H9 (cell line): ENCODE measurements at regions not wholly inside any gene's neighbourhood (a gene's known extent, or its start where the extent isn't known, plus 50 kb on each side); places are given as distances from the start of the nearest gene placed in this dataset.

Source experiments
- DNase-seq: peaks from one replicate; pipeline ENCODE4 v3.0.0-alpha.2; 2017
- H2AFZ ChIP-seq: one replicate; pipeline ENCODE4 v1.6.1; 2013; ENCODE audit warnings: mild to moderate bottlenecking, low read length, control low read depth, moderate library complexity
- H2AK5ac ChIP-seq: 2 replicates; pipeline ENCODE4 v1.6.1; 2013; ENCODE audit warnings: low read length, control low read depth, mixed read lengths; ENCODE audit not compliant: insufficient read length
- H2BK120ac ChIP-seq: one replicate; pipeline ENCODE4 v1.6.1; 2013; ENCODE audit warnings: low read depth, mild to moderate bottlenecking, low read length, control low read depth, inconsistent platforms; ENCODE audit not compliant: poor library complexity, severe bottlenecking
- H2BK12ac ChIP-seq: 2 replicates; pipeline ENCODE4 v1.6.1; 2013; ENCODE audit warnings: low read length, control low read depth, mixed read lengths, low read depth; ENCODE audit not compliant: insufficient read length
- H2BK15ac ChIP-seq: 2 replicates; pipeline ENCODE4 v1.6.1; 2013; ENCODE audit warnings: low read depth, low read length, control low read depth
- H2BK20ac ChIP-seq: one replicate; pipeline ENCODE4 v1.6.1; 2013; ENCODE audit warnings: low read depth, mild to moderate bottlenecking, low read length, control low read depth, inconsistent platforms; ENCODE audit not compliant: poor library complexity, severe bottlenecking
- H2BK5ac ChIP-seq: 2 replicates; pipeline ENCODE4 v1.6.1; 2013; ENCODE audit warnings: low read length, control low read depth, mixed read lengths; ENCODE audit not compliant: insufficient read length
- H3K14ac ChIP-seq: 2 replicates; pipeline ENCODE4 v1.6.1; 2013; ENCODE audit warnings: low read length, control low read depth; ENCODE audit not compliant: insufficient read depth
- H3K18ac ChIP-seq: 2 replicates; pipeline ENCODE4 v1.6.1; 2013; ENCODE audit warnings: low read depth, mild to moderate bottlenecking, mixed read lengths, low read length, control low read depth; ENCODE audit not compliant: insufficient read length
- H3K23ac ChIP-seq: 2 replicates; pipeline ENCODE4 v1.6.1; 2013; ENCODE audit warnings: low read length, control low read depth, mixed read lengths, low read depth; ENCODE audit not compliant: insufficient read length
- H3K23me2 ChIP-seq: 2 replicates; pipeline ENCODE4 v1.6.1; 2013; ENCODE audit warnings: low read depth, mild to moderate bottlenecking, mixed read lengths, low read length, control low read depth; ENCODE audit not compliant: insufficient read length, poor library complexity, severe bottlenecking
- H3K27ac ChIP-seq: 2 replicates; pipeline ENCODE4 v1.5.1; 2013; ENCODE audit warnings: low read length, control low read depth, mixed read lengths, low read depth; ENCODE audit not compliant: insufficient read length
- H3K27me3 ChIP-seq: 2 replicates; pipeline ENCODE4 v1.6.1; 2013; ENCODE audit warnings: low read length, control low read depth, inconsistent platforms; ENCODE audit not compliant: insufficient read depth
- H3K4ac ChIP-seq: 2 replicates; pipeline ENCODE4 v1.6.1; 2013; ENCODE audit warnings: low read depth, mild to moderate bottlenecking, control low read depth, inconsistent platforms, low read length, moderate library complexity
- H3K4me1 ChIP-seq: 2 replicates; pipeline ENCODE4 v1.6.1; 2013; ENCODE audit warnings: low read length, control low read depth, inconsistent platforms; ENCODE audit not compliant: insufficient read depth
- H3K4me2 ChIP-seq: 2 replicates; pipeline ENCODE4 v1.6.1; 2013; ENCODE audit warnings: low read length, control low read depth, mixed read lengths; ENCODE audit not compliant: insufficient read length, insufficient read depth
- H3K56ac ChIP-seq: 2 replicates; pipeline ENCODE4 v1.6.1; 2013; ENCODE audit warnings: low read depth, mild to moderate bottlenecking, mixed read lengths, low read length, control low read depth; ENCODE audit not compliant: insufficient read length
- H3K79me1 ChIP-seq: 2 replicates; pipeline ENCODE4 v1.6.1; 2013; ENCODE audit warnings: low read depth, mild to moderate bottlenecking, moderate library complexity, low read length, control low read depth, inconsistent platforms; ENCODE audit not compliant: insufficient read depth, poor library complexity, severe bottlenecking
- H3K79me2 ChIP-seq: 2 replicates; pipeline ENCODE4 v1.6.1; 2013; ENCODE audit warnings: low read length, control low read depth, inconsistent platforms; ENCODE audit not compliant: insufficient read depth
- H3K9ac ChIP-seq: 2 replicates; pipeline ENCODE4 v1.6.1; 2013; ENCODE audit warnings: low read length, control low read depth, mixed read lengths; ENCODE audit not compliant: insufficient read length; ENCODE audit errors: extremely low read depth
- H3K9me3 ChIP-seq: one replicate; pipeline ENCODE4 v1.6.1; 2013; ENCODE audit warnings: low read depth, low read length, inconsistent platforms; ENCODE audit not compliant: control insufficient read depth
- H3T11ph ChIP-seq: one replicate; pipeline ENCODE4 v1.6.1; 2013; ENCODE audit warnings: mild to moderate bottlenecking, low read length, control low read depth, inconsistent platforms
- H4K20me1 ChIP-seq: one replicate; pipeline ENCODE4 v1.6.1; 2013; ENCODE audit not compliant: control insufficient read depth, insufficient read length, insufficient read depth
- H4K5ac ChIP-seq: 2 replicates; pipeline ENCODE4 v1.6.1; 2013; ENCODE audit warnings: low read depth, mild to moderate bottlenecking, mixed read lengths, low read length, control low read depth; ENCODE audit not compliant: insufficient read length
- H4K8ac ChIP-seq: replicated peaks from 2 replicates; pipeline ENCODE4 v1.6.1; 2013; ENCODE audit warnings: low read length, control low read depth, mixed read lengths, low read depth; ENCODE audit not compliant: insufficient read length
- H4K91ac ChIP-seq: 2 replicates; pipeline ENCODE4 v1.6.1; 2013; ENCODE audit warnings: low read depth, mild to moderate bottlenecking, moderate library complexity, mixed read lengths, low read length, control low read depth; ENCODE audit not compliant: insufficient read length
- H3K27ac Mint-ChIP-seq, 3 experiments: 2 replicates in 2 of 3; 3 replicates in 1 of 3; pipeline ENCODE4 v1.8.0; 2020 to 2021; ENCODE audit warnings: mixed read lengths in 3 of 3, mild to moderate bottlenecking in 1 of 3, moderate library complexity in 1 of 3
- H3K27me3 Mint-ChIP-seq: 2 replicates; pipeline ENCODE4 v1.8.0; 2021; ENCODE audit warnings: low read depth, mild to moderate bottlenecking, moderate library complexity, mixed read lengths
- H3K36me3 Mint-ChIP-seq, 3 experiments: 2 replicates in 2 of 3; 3 replicates in 1 of 3; pipeline ENCODE4 v1.8.0; 2020 to 2021; ENCODE audit warnings: low read depth in 3 of 3, mixed read lengths in 3 of 3; ENCODE audit not compliant: insufficient read depth in 1 of 3
- H3K4me1 Mint-ChIP-seq, 2 experiments: 2 replicates each; pipeline ENCODE4 v1.8.0; 2020; ENCODE audit warnings: mixed read lengths in 2 of 2
- H3K4me3 Mint-ChIP-seq, 2 experiments: 2 replicates in 1 of 2; 3 replicates in 1 of 2; pipeline ENCODE4 v1.8.0; 2020 to 2021; ENCODE audit warnings: mild to moderate bottlenecking in 2 of 2, mixed read lengths in 2 of 2, moderate library complexity in 1 of 2
- H3K9me3 Mint-ChIP-seq, 2 experiments: 2 replicates in 1 of 2; 3 replicates in 1 of 2; pipeline ENCODE4 v1.8.0; 2020; ENCODE audit warnings: mild to moderate bottlenecking in 2 of 2, mixed read lengths in 2 of 2, moderate library complexity in 1 of 2
- WGBS: extraction: QIAGEN DNeasy Blood & Tissue Kit; methylation state at CpG from one replicate; pipeline ENCODE4 v1.1.7; 2013; ENCODE audit warnings: missing lambda C conversion rate, low lambda C conversion rate, mixed read lengths; ENCODE audit not compliant: insufficient read length; ENCODE audit errors: extremely low coverage; 5-methylcytosine and 5-hydroxymethylcytosine counted together
- TF ChIP-seq, protein P1 (sequence below): fragments of 200-600 bp; sonication (generic); conservative IDR thresholded peaks from 3 replicates; pipeline ENCODE4 v1.8.0; 2021; ENCODE audit warnings: antibody characterized with exemption, mild to moderate bottlenecking

DNA sequence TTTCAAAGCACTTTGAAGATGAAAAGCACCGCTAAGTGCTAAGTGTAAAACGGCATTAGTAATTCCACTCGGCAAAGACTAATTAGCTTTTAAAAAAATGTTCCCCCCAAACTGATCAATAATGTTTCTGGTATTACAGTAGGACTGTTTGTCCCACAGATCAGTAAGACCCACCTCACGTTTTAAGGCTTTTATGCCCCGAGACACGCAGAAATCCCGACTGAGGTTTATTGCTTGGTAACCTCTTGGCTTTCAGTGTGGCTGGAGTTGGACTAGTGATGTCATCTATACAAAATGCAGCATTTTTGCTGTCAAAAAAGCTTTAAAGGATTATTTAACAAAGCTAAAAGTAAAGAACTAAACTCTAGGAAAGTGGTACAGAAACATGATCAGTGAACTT lies 414.6 kb upstream of the PSMD7 start:
- H3K23me2 ChIP-seq = no peaks in the 10 kb centered on the region
- no peak overlapping the region for H2BK12ac ChIP-seq
- peaks cover 0 to 16% of the 10 kb centered on the region in 2 experiments; a peak in 3 of 4 replicates for H3K4me1 Mint-ChIP-seq
- no peak overlapping the region for H2BK120ac ChIP-seq
- no peak overlapping the region for H2BK20ac ChIP-seq
- H3K9me3 Mint-ChIP-seq = no peaks in the 10 kb centered on the region
- no peak overlapping the region for H3K23ac ChIP-seq
- no peak overlapping the region for H4K5ac ChIP-seq
- no peak overlapping the region for H3K4ac ChIP-seq
- H3K79me1 ChIP-seq = no peaks in the 10 kb centered on the region
- no peaks in the 10 kb centered on the region for H3K27me3 Mint-ChIP-seq
- DNase-seq = no peak
- H2BK15ac ChIP-seq = no peak overlapping the region
- no peak overlapping the region for H3K27ac ChIP-seq
- no peak overlapping the region for H3K9ac ChIP-seq
- no peak overlapping the region for H2AK5ac ChIP-seq
- H3K56ac ChIP-seq = no peak overlapping the region
- H3K4me1 ChIP-seq = no peaks in the 10 kb centered on the region
- no peak overlapping the region for H3K4me2 ChIP-seq
- H3K27ac Mint-ChIP-seq = no peak overlapping the region
- H3K79me2 ChIP-seq = no peaks in the 10 kb centered on the region
- H2AFZ ChIP-seq = no peak overlapping the region
- TF ChIP-seq, protein P1, sequence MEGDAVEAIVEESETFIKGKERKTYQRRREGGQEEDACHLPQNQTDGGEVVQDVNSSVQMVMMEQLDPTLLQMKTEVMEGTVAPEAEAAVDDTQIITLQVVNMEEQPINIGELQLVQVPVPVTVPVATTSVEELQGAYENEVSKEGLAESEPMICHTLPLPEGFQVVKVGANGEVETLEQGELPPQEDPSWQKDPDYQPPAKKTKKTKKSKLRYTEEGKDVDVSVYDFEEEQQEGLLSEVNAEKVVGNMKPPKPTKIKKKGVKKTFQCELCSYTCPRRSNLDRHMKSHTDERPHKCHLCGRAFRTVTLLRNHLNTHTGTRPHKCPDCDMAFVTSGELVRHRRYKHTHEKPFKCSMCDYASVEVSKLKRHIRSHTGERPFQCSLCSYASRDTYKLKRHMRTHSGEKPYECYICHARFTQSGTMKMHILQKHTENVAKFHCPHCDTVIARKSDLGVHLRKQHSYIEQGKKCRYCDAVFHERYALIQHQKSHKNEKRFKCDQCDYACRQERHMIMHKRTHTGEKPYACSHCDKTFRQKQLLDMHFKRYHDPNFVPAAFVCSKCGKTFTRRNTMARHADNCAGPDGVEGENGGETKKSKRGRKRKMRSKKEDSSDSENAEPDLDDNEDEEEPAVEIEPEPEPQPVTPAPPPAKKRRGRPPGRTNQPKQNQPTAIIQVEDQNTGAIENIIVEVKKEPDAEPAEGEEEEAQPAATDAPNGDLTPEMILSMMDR = no peak
- H3K14ac ChIP-seq = no peak overlapping the region
- no peak overlapping the region for H4K91ac ChIP-seq
- H2BK5ac ChIP-seq = no peak overlapping the region
- no peaks in the 10 kb centered on the region for H3K9me3 ChIP-seq
- H3T11ph ChIP-seq = no peak overlapping the region
- H3K18ac ChIP-seq = no peak overlapping the region
- no peaks in the 10 kb centered on the region for H4K20me1 ChIP-seq
- WGBS = no CpG with 5 or more reads among the region's 7 CpGs
- H3K27me3 ChIP-seq = no peaks in the 10 kb centered on the region
- H4K8ac ChIP-seq = no peak overlapping the region
- no peak overlapping the region for H3K4me3 Mint-ChIP-seq
- H3K36me3 Mint-ChIP-seq = no peaks in the 10 kb centered on the region
